ENCODE measurements at regions not wholly inside any gene's neighbourhood (a gene's known extent, or its start where the extent isn't known, plus 50 kb on each side); places are given as distances from the start of the nearest gene placed in this dataset.

DNA sequence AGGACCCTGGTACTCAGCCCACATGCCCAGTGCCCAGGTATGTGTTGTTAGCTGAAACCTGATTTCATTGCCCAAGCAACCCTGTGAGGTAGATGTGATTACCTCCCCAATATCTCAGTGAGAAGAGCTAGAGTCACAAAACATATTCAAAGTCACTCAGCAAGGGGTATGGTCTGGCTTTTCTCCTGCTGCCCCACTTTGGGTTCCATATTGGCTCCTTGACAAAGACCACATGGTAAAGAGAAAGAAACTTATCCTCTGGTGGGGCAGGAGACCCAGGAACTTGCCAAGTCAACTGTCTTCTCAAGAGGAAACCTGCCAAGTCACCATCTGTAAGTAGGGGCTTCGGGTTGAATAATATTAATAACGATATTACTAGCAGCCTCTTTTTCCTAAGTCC is 148.3 kb upstream of the LMCD1 start:
- no peak for TF ChIP-seq CTCF (IDR thresholded peaks at IDR 0.05)
- TF ChIP-seq POLR2A (IDR thresholded peaks at IDR 0.05), result no peak
